Uterus (tissue), 3 donors: ENCODE measurements at regions not wholly inside any gene's neighbourhood (a gene's known extent, or its start where the extent isn't known, plus 50 kb on each side); places are given as distances from the start of the nearest gene placed in this dataset.

Source experiments
- DNase-seq, 2 donors: peaks; one replicate each; pipeline ENCODE4 v3.0.0-alpha.2; 2019 to 2020
- H3K27ac ChIP-seq, 2 donors: fragments of 200-600 bp; sonication (generic); 1 replicate in 1 of 2; 2 replicates in 1 of 2; pipeline ENCODE4 v1.5.1; 2016 to 2018
- H3K27me3 ChIP-seq, 2 donors: fragments of 200-600 bp; sonication (generic); one replicate each; pipeline ENCODE4 v1.5.1; 2018 to 2019; ENCODE audit warnings: control low read depth in 1 of 2
- H3K36me3 ChIP-seq, 2 donors: fragments of 200-600 bp; sonication (generic); one replicate each; pipeline ENCODE4 v1.5.1; 2019; ENCODE audit warnings: control low read depth in 1 of 2
- H3K4me1 ChIP-seq, 2 donors: fragments of 200-600 bp; sonication (generic); one replicate each; pipeline ENCODE4 v1.5.1; 2018 to 2019; ENCODE audit warnings: control low read depth in 1 of 2
- H3K4me3 ChIP-seq, 2 donors: fragments of 200-600 bp; sonication (generic); 1 replicate in 1 of 2; 2 replicates in 1 of 2; pipeline ENCODE4 v1.5.1; 2018 to 2019; ENCODE audit warnings: mild to moderate bottlenecking in 1 of 2
- H3K9me3 ChIP-seq, 2 donors: fragments of 200-600 bp; sonication (generic); one replicate each; pipeline ENCODE4 v1.5.1; 2019; ENCODE audit warnings: control low read depth in 1 of 2
- CTCF ChIP-seq, 4 experiments: fragments of 200-600 bp in 2 of 4; fragments of 450-650 bp in 2 of 4; sonication (generic) in 2 of 4; IDR thresholded peaks; one replicate each; pipeline ENCODE4 v1.5.1; 2016 to 2019; ENCODE audit warnings: antibody characterized with exemption in 4 of 4, mild to moderate bottlenecking in 2 of 4, moderate library complexity in 1 of 4
- POLR2A ChIP-seq, 2 donors: fragments of 450-650 bp; IDR thresholded peaks; one replicate each; pipeline ENCODE4 v1.6.1; 2016; ENCODE audit warnings: antibody characterized with exemption in 2 of 2, mild to moderate bottlenecking in 1 of 2, moderate library complexity in 1 of 2
- intact Hi-C: fragments of 100-400 bp; cut with DNase I; formaldehyde crosslinking; loops from one replicate; pipeline ENCODE4 v1.15.1; 2023; ENCODE audit warnings: low total_unique reads
- donor health status: DM: yes; HTN: yes; CAD: no.

- Histone ChIP-seq H3K9me3 (no peaks in the 10 kb centered on the region), H3K27ac (no peak overlapping the region), H3K4me1 (no peaks in the 10 kb centered on the region), H3K36me3 (no peaks in the 10 kb centered on the region), H3K4me3 (no peak overlapping the region), H3K27me3 (no peaks in the 10 kb centered on the region)
- intact Hi-C loops = no loop called here
- no peak for TF ChIP-seq POLR2A (IDR thresholded peaks at IDR 0.05)
- TF ChIP-seq CTCF (IDR thresholded peaks at IDR 0.05) = no peak
- DNase-seq = no peak
Observed at GRCh38 chr16:22664561-22664997, 149.4 kb upstream of the HS3ST2 start.

GRCh38 chr16:22665048-22665797, 148.7 kb upstream of the HS3ST2 start:
- no peak overlapping the region for H3K27ac ChIP-seq
- H3K27me3 ChIP-seq = no peaks in the 10 kb centered on the region
- H3K4me3 ChIP-seq = no peak overlapping the region
- H3K9me3 ChIP-seq = no peaks in the 10 kb centered on the region
- intact Hi-C loops = no loop called here
- no peaks in the 10 kb centered on the region for H3K36me3 ChIP-seq
- DNase-seq = no peak
- H3K4me1 ChIP-seq = no peaks in the 10 kb centered on the region
- TF ChIP-seq POLR2A (IDR thresholded peaks at IDR 0.05) (no peak), CTCF (IDR thresholded peaks at IDR 0.05) (no peak)

GRCh38 chr16:22665803-22666202, 148.2 kb upstream of the HS3ST2 start:
- intact Hi-C loops = no loop called here

GRCh38 chr16:22668318-22668717, 145.6 kb upstream of the HS3ST2 start:
- Histone ChIP-seq H3K27me3 (no peaks in the 10 kb centered on the region), H3K9me3 (no peaks in the 10 kb centered on the region), H3K36me3 (no peaks in the 10 kb centered on the region), H3K27ac (no peak overlapping the region), H3K4me3 (no peak overlapping the region), H3K4me1 (no peaks in the 10 kb centered on the region)
- intact Hi-C loops = no loop called here
- DNase-seq = no peak
- TF ChIP-seq CTCF (IDR thresholded peaks at IDR 0.05) (no peak), POLR2A (IDR thresholded peaks at IDR 0.05) (no peak)

More at GRCh38 chr16:22665803-22666202, 148.2 kb upstream of the HS3ST2 start:
- no peaks in the 10 kb centered on the region for H3K4me1 ChIP-seq
- DNase-seq = no peak
- H3K27ac ChIP-seq = no peak overlapping the region
- H3K27me3 ChIP-seq = no peaks in the 10 kb centered on the region
- no peak overlapping the region for H3K4me3 ChIP-seq
- no peaks in the 10 kb centered on the region for H3K9me3 ChIP-seq
- no peaks in the 10 kb centered on the region for H3K36me3 ChIP-seq
- no peak for TF ChIP-seq POLR2A (IDR thresholded peaks at IDR 0.05)
- no peak for TF ChIP-seq CTCF (IDR thresholded peaks at IDR 0.05)

- DNase-seq = no peak
- TF ChIP-seq POLR2A (IDR thresholded peaks at IDR 0.05) = no peak
- TF ChIP-seq CTCF (IDR thresholded peaks at IDR 0.05) = no peak
- intact Hi-C loops = no loop called here
- Histone ChIP-seq H3K36me3 (no peaks in the 10 kb centered on the region), H3K27me3 (no peaks in the 10 kb centered on the region), H3K27ac (no peak overlapping the region), H3K9me3 (no peaks in the 10 kb centered on the region), H3K4me1 (no peaks in the 10 kb centered on the region), H3K4me3 (no peak overlapping the region)
Observed at GRCh38 chr16:22670044-22670536, 143.9 kb upstream of the HS3ST2 start.
